Naive thymus-derived CD4-positive, alpha-beta T cell (primary cell): ENCODE measurements at regions not wholly inside any gene's neighbourhood (a gene's known extent, or its start where the extent isn't known, plus 50 kb on each side); places are given as distances from the start of the nearest gene placed in this dataset.

Experiments
- ATAC-seq: fragments of 150-1000 bp; cut with Tn5 transposase; 2 replicates; pipeline ENCODE4 v1.10.0; 2021; ENCODE audit warnings: mild to moderate bottlenecking, moderate library complexity
- CTCF ChIA-PET: fragments of 350-600 bp; sonication (Branson Sonifier 250); formaldehyde crosslinking; loops from one replicate; lab custom pipeline; 2021; ENCODE audit warnings: antibody characterized with exemption; lab: Charles Lee
- POLR2A ChIA-PET: fragments of 350-600 bp; sonication (Branson Sonifier 250); formaldehyde crosslinking; loops from one replicate; lab custom pipeline; 2021; ENCODE audit warnings: antibody characterized with exemption, inconsistent platforms; lab: Charles Lee
- DNase-seq, 9 donors: peaks; one replicate each; pipeline versions ENCODE4 v3.0.0 to v3.0.0-alpha.2; 2020 to 2022; ENCODE audit warnings: mixed read lengths in 1 of 9
- H3K27ac ChIP-seq: one replicate; pipeline ENCODE4 v1.7.0; 2013; ENCODE audit warnings: mild to moderate bottlenecking, low read depth, low read length, moderate library complexity
- H3K27me3 ChIP-seq, 2 donors: one replicate each; pipeline ENCODE4 v1.7.0; 2013; ENCODE audit warnings: low read length in 2 of 2, mild to moderate bottlenecking in 2 of 2, moderate library complexity in 2 of 2; ENCODE audit not compliant: control insufficient read depth in 2 of 2, insufficient read depth in 2 of 2
- H3K36me3 ChIP-seq, 3 experiments: 1 replicate in 2 of 3; 2 replicates in 1 of 3; pipeline ENCODE4 v1.7.0; 2013; ENCODE audit warnings: low read length in 3 of 3, mild to moderate bottlenecking in 3 of 3, moderate library complexity in 1 of 3; ENCODE audit not compliant: insufficient read depth in 3 of 3, control insufficient read depth in 2 of 3
- H3K4me1 ChIP-seq, 2 donors: one replicate each; pipeline ENCODE4 v1.7.0; 2013; ENCODE audit warnings: low read length in 2 of 2, mild to moderate bottlenecking in 2 of 2, moderate library complexity in 1 of 2; ENCODE audit not compliant: control insufficient read depth in 2 of 2, insufficient read depth in 2 of 2
- H3K4me3 ChIP-seq: 2 replicates; pipeline ENCODE4 v1.7.0; 2013; ENCODE audit warnings: mild to moderate bottlenecking, low read length
- H3K9me3 ChIP-seq, 3 experiments: 1 replicate in 2 of 3; 2 replicates in 1 of 3; pipeline ENCODE4 v1.7.0; 2013; ENCODE audit warnings: low read length in 3 of 3; ENCODE audit not compliant: control insufficient read depth in 2 of 3
- H3K27ac Mint-ChIP-seq, 9 donors: one replicate each; pipeline ENCODE4 v1.8.0; 2020 to 2022; ENCODE audit warnings: mixed read lengths in 9 of 9, mild to moderate bottlenecking in 8 of 9, moderate library complexity in 5 of 9, inconsistent platforms in 2 of 9
- H3K27me3 Mint-ChIP-seq, 5 donors: one replicate each; pipeline ENCODE4 v1.8.0; 2021 to 2022; ENCODE audit warnings: mixed read lengths in 5 of 5, mild to moderate bottlenecking in 1 of 5
- H3K36me3 Mint-ChIP-seq, 5 donors: one replicate each; pipeline ENCODE4 v1.8.0; 2020 to 2022; ENCODE audit warnings: mixed read lengths in 5 of 5, mild to moderate bottlenecking in 3 of 5, inconsistent platforms in 1 of 5
- H3K4me1 Mint-ChIP-seq, 7 donors: one replicate each; pipeline ENCODE4 v1.8.0; 2020 to 2022; ENCODE audit warnings: mixed read lengths in 7 of 7, mild to moderate bottlenecking in 3 of 7, inconsistent platforms in 1 of 7
- H3K4me3 Mint-ChIP-seq, 10 donors: one replicate each; pipeline ENCODE4 v1.8.0; 2020 to 2022; ENCODE audit warnings: mild to moderate bottlenecking in 10 of 10, mixed read lengths in 10 of 10, moderate library complexity in 6 of 10, inconsistent platforms in 2 of 10
- H3K9me3 Mint-ChIP-seq, 11 donors: one replicate each; pipeline ENCODE4 v1.8.0; 2020 to 2022; ENCODE audit warnings: mixed read lengths in 11 of 11, mild to moderate bottlenecking in 4 of 11, inconsistent platforms in 1 of 11, moderate library complexity in 1 of 11
- intact Hi-C, 2 donors: fragments of 100-400 bp; cut with micrococcal nuclease; formaldehyde crosslinking; loops; one replicate each; pipeline ENCODE4 v1.15.1; 2023

DNA sequence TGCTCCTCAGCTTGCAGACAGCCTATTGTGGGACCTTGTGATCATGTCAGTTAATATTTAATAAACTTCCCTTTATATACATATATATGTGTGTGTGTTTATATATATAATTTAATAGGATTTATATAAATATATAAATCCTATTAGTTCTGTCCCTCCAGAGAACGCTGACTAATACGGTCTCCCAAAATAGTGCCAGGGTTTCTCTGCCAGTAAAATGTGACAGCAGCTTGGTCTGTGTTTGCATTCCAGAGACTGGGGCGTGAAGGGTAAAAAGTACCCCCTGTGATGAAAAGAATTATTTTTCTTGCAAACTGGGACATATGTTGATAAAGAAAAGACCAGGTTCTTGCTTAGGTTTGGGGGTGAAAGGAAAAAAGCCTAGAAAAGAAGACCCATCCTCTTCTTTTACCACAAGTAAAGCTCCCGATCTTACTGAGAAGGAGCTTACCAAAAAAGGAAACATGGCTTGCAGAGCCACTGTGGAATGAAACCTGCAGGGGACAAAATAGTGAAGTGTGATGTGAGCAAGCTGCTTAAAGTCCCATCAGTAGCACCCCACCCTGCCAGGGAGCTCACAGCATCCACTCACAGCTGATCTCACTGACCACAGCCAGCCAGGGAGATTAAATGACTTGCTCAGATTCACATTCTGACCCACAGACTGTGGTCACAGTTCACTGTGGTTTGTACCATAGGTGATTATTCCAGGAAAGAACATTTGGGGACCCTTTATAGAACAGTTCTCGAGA lies 110.9 kb upstream of the RMP24 start:
- ATAC-seq (no peak), DNase-seq (no peak)
- H3K9me3 Mint-ChIP-seq, result peaks cover 0 to 3% (median 0%) of the 10 kb centered on the region in 11 donors
- Histone ChIP-seq H3K9me3 (no peaks in the 10 kb centered on the region), H3K4me3 (no peak overlapping the region), H3K27me3 (no peaks in the 10 kb centered on the region), H3K36me3 (no peaks in the 10 kb centered on the region), H3K27ac (no peak overlapping the region), H3K4me1 (no peaks in the 10 kb centered on the region)
- ChIA-PET POLR2A (no interaction called here), CTCF (no interaction called here)
- peaks cover 0 to 2% (median 0%) of the 10 kb centered on the region in 7 donors for H3K4me1 Mint-ChIP-seq
- intact Hi-C loops, result no loop called here
- H3K27me3 Mint-ChIP-seq, result peaks cover 0 to 14% (median 5%) of the 10 kb centered on the region in 5 donors
- H3K4me3 Mint-ChIP-seq, result no peak overlapping the region
- no peak overlapping the region for H3K27ac Mint-ChIP-seq
- H3K36me3 Mint-ChIP-seq, result no peaks in the 10 kb centered on the region

DNA sequence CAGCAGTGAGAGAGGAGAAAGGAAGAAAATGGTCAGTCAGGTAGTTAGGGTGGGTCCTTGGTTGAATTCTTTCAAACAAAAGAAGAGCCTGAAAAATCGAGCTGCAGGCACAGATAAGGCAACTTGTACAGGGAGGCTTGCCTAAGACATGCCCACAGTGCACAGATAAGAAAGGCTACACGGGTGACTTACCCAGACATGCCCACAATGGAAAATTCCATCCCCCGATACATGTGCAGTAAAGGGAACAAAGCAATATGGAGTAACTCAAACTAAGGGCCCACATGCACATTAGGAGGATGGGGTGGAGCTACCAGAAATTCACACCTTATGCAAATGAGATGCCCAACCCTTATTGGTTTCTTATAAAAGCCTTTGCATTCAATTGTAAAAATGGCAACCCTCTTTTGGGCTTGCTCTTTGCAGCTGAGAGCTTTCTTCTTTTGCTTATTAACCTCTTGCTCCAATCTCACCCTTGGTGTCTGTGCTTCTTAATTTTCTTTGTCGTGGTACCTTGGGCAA lies 110.3 kb upstream of the RMP24 start:
- H3K4me3 ChIP-seq, result no peak overlapping the region
- ATAC-seq (no peak), DNase-seq (no peak)
- CTCF ChIA-PET, result no interaction called here
- no peaks in the 10 kb centered on the region for H3K36me3 ChIP-seq
- no peak overlapping the region for H3K4me3 Mint-ChIP-seq
- no peaks in the 10 kb centered on the region for H3K9me3 ChIP-seq
- peaks cover 0 to 2% (median 0%) of the 10 kb centered on the region in 7 donors for H3K4me1 Mint-ChIP-seq
- no peaks in the 10 kb centered on the region for H3K36me3 Mint-ChIP-seq
- H3K27me3 Mint-ChIP-seq, result peaks cover 0 to 14% (median 4%) of the 10 kb centered on the region in 5 donors
- no peaks in the 10 kb centered on the region for H3K27me3 ChIP-seq
- no peak overlapping the region for H3K27ac Mint-ChIP-seq
- POLR2A ChIA-PET, result no interaction called here
- no peaks in the 10 kb centered on the region for H3K4me1 ChIP-seq
- intact Hi-C loops, result no loop called here
- no peak overlapping the region for H3K27ac ChIP-seq
- peaks cover 0 to 3% (median 0%) of the 10 kb centered on the region in 11 donors for H3K9me3 Mint-ChIP-seq

DNA sequence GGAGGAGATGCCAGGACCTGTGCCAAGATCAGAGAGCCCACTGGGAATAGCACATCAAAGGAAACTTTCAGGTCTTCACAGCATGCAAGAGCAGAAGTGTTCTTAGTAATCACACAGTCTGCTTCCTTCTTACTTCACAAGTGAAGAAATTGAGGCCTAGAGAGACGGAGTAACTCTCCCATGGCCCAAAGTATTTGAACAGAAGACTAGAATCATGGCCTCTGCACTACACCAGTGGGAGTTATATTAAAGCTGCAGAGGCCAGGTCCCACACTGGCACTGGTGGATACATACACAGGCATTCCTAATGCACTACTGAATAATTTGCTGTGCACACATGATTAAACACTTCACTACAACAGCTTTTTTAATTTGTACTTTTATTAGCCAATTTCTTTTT lies 107.6 kb upstream of the RMP24 start:
- H3K36me3 Mint-ChIP-seq, result no peaks in the 10 kb centered on the region
- Histone ChIP-seq H3K4me3 (no peak overlapping the region), H3K27me3 (no peaks in the 10 kb centered on the region), H3K4me1 (no peaks in the 10 kb centered on the region), H3K36me3 (no peaks in the 10 kb centered on the region), H3K9me3 (no peaks in the 10 kb centered on the region), H3K27ac (no peak overlapping the region)
- no peak overlapping the region for H3K27ac Mint-ChIP-seq
- peaks cover 0 to 7% (median 5%) of the 10 kb centered on the region in 5 donors for H3K27me3 Mint-ChIP-seq
- intact Hi-C loops, result no loop called here
- no peak for DNase-seq
- no peak overlapping the region for H3K4me3 Mint-ChIP-seq
- peaks cover 0 to 1% (median 0%) of the 10 kb centered on the region in 11 donors for H3K9me3 Mint-ChIP-seq
- ChIA-PET POLR2A (no interaction called here), CTCF (no interaction called here)
- no peak for ATAC-seq
- peaks cover 0 to 2% (median 0%) of the 10 kb centered on the region in 7 donors for H3K4me1 Mint-ChIP-seq

DNA sequence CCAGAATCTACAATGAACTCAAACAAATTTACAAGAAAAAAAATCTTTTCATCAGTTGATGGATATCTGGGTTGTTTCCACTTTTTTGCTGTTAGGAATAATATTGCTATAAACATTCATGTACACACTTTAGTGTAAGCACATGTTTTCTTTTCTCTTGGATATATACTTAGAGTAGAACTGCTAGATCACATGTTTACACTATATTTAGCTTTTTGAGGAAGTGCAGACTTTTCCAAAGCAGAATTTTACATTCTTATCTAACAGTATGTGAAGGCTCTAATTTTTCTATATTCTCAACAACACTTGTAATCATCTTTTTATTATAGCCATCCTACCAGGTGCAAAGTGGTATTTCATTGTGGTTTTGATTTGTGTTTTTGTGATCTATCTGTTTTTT lies 103.6 kb upstream of the RMP24 start:
- no peak overlapping the region for H3K4me3 ChIP-seq
- H3K27me3 Mint-ChIP-seq, result peaks cover 4 to 20% (median 12%) of the 10 kb centered on the region in 5 donors
- H3K4me1 ChIP-seq, result no peaks in the 10 kb centered on the region
- ATAC-seq, result no peak
- CTCF ChIA-PET, result no interaction called here
- H3K4me3 Mint-ChIP-seq, result no peak overlapping the region
- H3K36me3 ChIP-seq, result no peaks in the 10 kb centered on the region
- H3K27me3 ChIP-seq, result no peaks in the 10 kb centered on the region
- no peaks in the 10 kb centered on the region for H3K4me1 Mint-ChIP-seq
- intact Hi-C loops, result no loop called here
- peaks cover 0 to 23% (median 0%) of the 10 kb centered on the region in 11 donors for H3K9me3 Mint-ChIP-seq
- peaks cover 0 to 11% (median 0%) of the 10 kb centered on the region in 5 donors for H3K36me3 Mint-ChIP-seq
- H3K27ac ChIP-seq, result no peak overlapping the region
- H3K27ac Mint-ChIP-seq, result no peak overlapping the region
- POLR2A ChIA-PET, result no interaction called here
- H3K9me3 ChIP-seq, result peaks cover 0 to 6% (median 0%) of the 10 kb centered on the region in 3 experiments
- no peak for DNase-seq

DNA sequence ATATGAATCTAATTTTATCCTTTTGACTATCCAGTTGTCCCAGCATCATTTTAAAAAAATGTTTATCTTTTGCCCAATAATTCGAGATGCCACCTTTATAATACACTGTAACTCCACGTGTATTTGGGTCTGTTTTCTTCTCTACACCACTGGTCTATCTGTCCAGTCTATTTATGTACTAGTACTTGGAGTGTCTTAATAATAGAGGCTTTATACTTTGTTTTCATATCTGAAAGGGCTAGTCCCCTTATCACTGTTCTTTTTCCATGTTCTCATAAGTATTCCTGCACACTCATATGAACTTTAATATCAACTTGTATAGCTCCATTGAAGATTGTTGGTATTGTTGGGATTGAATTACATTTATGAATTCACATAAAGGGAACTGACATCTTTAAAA lies 101.1 kb upstream of the RMP24 start:
- POLR2A ChIA-PET, result no interaction called here
- Mint-ChIP-seq H3K4me1 (no peaks in the 10 kb centered on the region), H3K36me3 (peaks cover 0 to 11% (median 0%) of the 10 kb centered on the region in 5 donors), H3K27ac (no peak overlapping the region), H3K27me3 (peaks cover 5 to 24% (median 12%) of the 10 kb centered on the region in 5 donors), H3K4me3 (no peak overlapping the region), H3K9me3 (peaks cover 0 to 23% (median 0%) of the 10 kb centered on the region in 11 donors)
- no peaks in the 10 kb centered on the region for H3K36me3 ChIP-seq
- H3K4me1 ChIP-seq, result no peaks in the 10 kb centered on the region
- H3K4me3 ChIP-seq, result no peak overlapping the region
- no peak overlapping the region for H3K27ac ChIP-seq
- peaks cover 0 to 6% (median 0%) of the 10 kb centered on the region in 3 experiments for H3K9me3 ChIP-seq
- DNase-seq (no peak), ATAC-seq (no peak)
- intact Hi-C loops, result no loop called here
- no peaks in the 10 kb centered on the region for H3K27me3 ChIP-seq
- CTCF ChIA-PET, result no interaction called here

DNA sequence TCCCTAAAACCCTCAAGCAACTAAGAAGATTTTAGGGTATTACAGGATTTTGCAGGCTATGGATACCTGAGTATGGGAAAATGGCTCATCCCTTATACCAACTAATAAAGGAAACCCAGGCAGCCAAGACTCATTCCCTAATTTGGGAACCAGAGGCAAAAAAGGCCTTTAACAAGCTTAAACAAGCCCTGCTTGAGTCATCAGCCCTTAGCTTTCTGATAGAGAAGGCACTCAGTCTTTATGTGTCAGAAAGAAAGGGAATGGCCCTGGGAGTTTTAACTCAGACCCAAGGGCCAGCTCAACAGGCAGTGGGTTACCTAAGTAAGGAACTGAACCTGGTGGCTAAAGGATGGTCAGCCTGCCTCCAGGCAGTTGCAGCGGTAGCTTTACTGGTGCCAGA lies 96.9 kb upstream of the RMP24 start:
- ChIA-PET POLR2A (no interaction called here), CTCF (no interaction called here)
- ATAC-seq, result no peak
- Mint-ChIP-seq H3K36me3 (peaks cover 0 to 11% (median 0%) of the 10 kb centered on the region in 5 donors), H3K4me1 (no peaks in the 10 kb centered on the region), H3K27me3 (peaks cover 5 to 20% (median 12%) of the 10 kb centered on the region in 5 donors), H3K27ac (no peak overlapping the region), H3K9me3 (peaks cover 0 to 23% (median 0%) of the 10 kb centered on the region in 11 donors), H3K4me3 (no peak overlapping the region)
- Histone ChIP-seq H3K27me3 (no peaks in the 10 kb centered on the region), H3K9me3 (peaks cover 0 to 6% (median 0%) of the 10 kb centered on the region in 3 experiments), H3K4me1 (no peaks in the 10 kb centered on the region), H3K27ac (no peak overlapping the region), H3K36me3 (no peaks in the 10 kb centered on the region), H3K4me3 (no peak overlapping the region)
- no peak for DNase-seq
- intact Hi-C loops, result loop anchor here in 1 of 2 donors (2.0 kb wide), 1 partner anchor 21 kb away; no protein-coding TSS in a partner anchor
